Cardiac muscle cell (in vitro differentiated cells and primary cell): ENCODE measurements at regions not wholly inside any gene's neighbourhood (a gene's known extent, or its start where the extent isn't known, plus 50 kb on each side); places are given as distances from the start of the nearest gene placed in this dataset.

Experiments
- DNase-seq, 2 donors: peaks; one replicate each; pipeline versions ENCODE4 v3.0.0 to v3.0.0-alpha.2; 2010 to 2017; ENCODE audit warnings: low read depth in 1 of 2, low spot score in 1 of 2
- H3K27ac ChIP-seq: fragments of 200-600 bp; sonication (generic); 2 replicates; pipeline ENCODE4 v1.5.1; 2016
- H3K27me3 ChIP-seq: fragments of 200-600 bp; sonication (generic); 2 replicates; pipeline ENCODE4 v1.6.0; 2016; ENCODE audit warnings: control low read depth
- H3K36me3 ChIP-seq: fragments of 200-600 bp; sonication (generic); 2 replicates; pipeline ENCODE4 v1.5.1; 2016; ENCODE audit warnings: control low read depth
- H3K4me1 ChIP-seq: fragments of 200-600 bp; sonication (generic); 2 replicates; pipeline ENCODE4 v1.8.1; 2017; ENCODE audit warnings: low read depth, mild to moderate bottlenecking, mixed run types
- H3K4me3 ChIP-seq: fragments of 200-600 bp; sonication (generic); 2 replicates; pipeline ENCODE4 v1.5.1; 2016; ENCODE audit warnings: mild to moderate bottlenecking
- H3K9me3 ChIP-seq: fragments of 200-600 bp; sonication (generic); 2 replicates; pipeline ENCODE4 v1.5.1; 2017; ENCODE audit warnings: low read depth, mild to moderate bottlenecking, control low read depth
- TF ChIP-seq, protein P1 (sequence below): IDR thresholded peaks from 2 replicates; pipeline ENCODE4 v1.5.1; 2012; ENCODE audit warnings: low read depth, mild to moderate bottlenecking, low read length

DNA sequence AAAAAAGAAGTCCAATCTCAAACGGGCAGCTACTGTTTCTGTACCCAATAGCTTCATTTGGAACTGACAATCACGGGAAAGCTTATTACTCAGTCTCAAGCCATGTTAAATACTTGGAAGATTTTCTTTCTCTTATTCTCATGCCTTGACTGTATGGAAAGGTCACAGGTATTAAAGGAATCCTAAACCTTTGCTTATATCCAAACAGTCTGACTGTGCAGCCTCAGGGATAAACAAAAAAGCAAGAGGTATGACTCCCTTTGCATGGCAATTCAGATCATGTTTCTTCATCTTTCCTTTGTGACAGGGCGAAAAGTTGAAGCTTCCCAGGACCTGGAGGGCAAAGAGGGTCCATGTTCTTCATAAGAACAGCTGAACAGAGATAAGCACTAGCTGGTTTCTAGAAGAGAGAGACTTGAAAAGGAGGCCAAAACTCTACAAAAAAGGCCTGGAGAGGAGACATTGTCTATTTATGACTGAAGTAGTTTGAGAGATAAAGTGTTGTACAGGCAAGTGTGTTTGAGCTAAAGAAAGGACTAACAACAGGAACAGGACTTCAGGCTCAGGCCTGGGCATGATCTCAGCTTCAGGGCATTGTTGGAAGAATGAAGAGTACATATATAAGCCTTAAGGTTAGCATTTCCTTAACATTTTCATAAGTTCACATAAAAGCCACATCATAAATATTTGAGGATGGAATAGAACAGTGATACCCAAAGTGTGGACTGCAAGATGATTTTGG, 231.0 kb upstream of the THRB start:
- H3K4me3 ChIP-seq: no peak overlapping the region
- H3K36me3 ChIP-seq: no peaks in the 10 kb centered on the region
- DNase-seq: peak in 1 of 2 donors; percentile 9
- TF ChIP-seq, protein P1, sequence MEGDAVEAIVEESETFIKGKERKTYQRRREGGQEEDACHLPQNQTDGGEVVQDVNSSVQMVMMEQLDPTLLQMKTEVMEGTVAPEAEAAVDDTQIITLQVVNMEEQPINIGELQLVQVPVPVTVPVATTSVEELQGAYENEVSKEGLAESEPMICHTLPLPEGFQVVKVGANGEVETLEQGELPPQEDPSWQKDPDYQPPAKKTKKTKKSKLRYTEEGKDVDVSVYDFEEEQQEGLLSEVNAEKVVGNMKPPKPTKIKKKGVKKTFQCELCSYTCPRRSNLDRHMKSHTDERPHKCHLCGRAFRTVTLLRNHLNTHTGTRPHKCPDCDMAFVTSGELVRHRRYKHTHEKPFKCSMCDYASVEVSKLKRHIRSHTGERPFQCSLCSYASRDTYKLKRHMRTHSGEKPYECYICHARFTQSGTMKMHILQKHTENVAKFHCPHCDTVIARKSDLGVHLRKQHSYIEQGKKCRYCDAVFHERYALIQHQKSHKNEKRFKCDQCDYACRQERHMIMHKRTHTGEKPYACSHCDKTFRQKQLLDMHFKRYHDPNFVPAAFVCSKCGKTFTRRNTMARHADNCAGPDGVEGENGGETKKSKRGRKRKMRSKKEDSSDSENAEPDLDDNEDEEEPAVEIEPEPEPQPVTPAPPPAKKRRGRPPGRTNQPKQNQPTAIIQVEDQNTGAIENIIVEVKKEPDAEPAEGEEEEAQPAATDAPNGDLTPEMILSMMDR: no peak
- no peaks in the 10 kb centered on the region for H3K9me3 ChIP-seq
- peaks cover 14% of the 10 kb centered on the region for H3K4me1 ChIP-seq
- peak overlapping the region; percentile 52 for H3K27ac ChIP-seq
- no peaks in the 10 kb centered on the region for H3K27me3 ChIP-seq

DNA sequence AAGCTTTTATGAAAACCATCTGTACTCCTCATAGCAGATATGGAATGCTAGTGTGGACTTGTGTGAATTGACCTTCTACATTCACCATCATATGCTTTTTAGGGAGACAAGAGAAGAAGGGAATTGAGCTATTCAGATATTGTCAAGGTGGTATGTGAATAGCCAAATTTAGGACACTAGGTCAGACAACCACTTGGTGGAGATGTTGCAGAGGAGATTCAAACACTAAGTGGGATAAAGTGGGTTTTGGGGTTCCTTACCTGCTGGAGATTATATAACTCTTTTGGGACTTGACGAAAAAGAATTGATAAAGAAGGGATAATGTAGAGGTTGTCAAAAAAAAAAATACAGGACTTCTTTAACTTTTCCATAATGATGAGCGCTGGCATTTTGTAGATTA, 231.8 kb upstream of the THRB start:
- H3K4me3 ChIP-seq: no peak overlapping the region
- DNase-seq: no peak
- no peaks in the 10 kb centered on the region for H3K36me3 ChIP-seq
- no peaks in the 10 kb centered on the region for H3K9me3 ChIP-seq
- peaks cover 14% of the 10 kb centered on the region for H3K4me1 ChIP-seq
- no peaks in the 10 kb centered on the region for H3K27me3 ChIP-seq
- TF ChIP-seq, protein P1: no peak
- H3K27ac ChIP-seq: peak overlapping the region; percentile 52

DNA sequence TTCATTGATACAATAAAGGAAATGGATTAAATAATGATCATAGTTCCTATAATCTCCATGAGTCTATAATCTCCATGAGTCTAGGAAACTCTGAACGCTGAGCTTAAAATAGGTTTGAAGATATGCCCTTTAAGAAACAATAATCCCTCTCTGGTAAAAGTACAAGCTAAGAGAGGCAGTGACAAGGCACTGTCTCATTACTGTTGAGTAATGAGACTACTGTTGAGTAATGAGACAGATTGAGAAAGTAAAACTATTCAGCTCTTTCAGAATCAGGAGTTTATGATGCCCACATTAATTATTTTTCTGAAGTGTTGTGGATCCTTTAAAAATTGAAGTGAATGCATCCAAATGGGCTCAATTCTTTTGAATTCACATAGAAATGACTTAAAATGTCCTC, 235.5 kb upstream of the THRB start:
- H3K4me1 ChIP-seq: peaks cover 19% of the 10 kb centered on the region
- no peaks in the 10 kb centered on the region for H3K9me3 ChIP-seq
- H3K36me3 ChIP-seq: no peaks in the 10 kb centered on the region
- no peaks in the 10 kb centered on the region for H3K27me3 ChIP-seq
- H3K27ac ChIP-seq: no peak overlapping the region
- no peak for DNase-seq
- TF ChIP-seq, protein P1: no peak
- no peak overlapping the region for H3K4me3 ChIP-seq

DNA sequence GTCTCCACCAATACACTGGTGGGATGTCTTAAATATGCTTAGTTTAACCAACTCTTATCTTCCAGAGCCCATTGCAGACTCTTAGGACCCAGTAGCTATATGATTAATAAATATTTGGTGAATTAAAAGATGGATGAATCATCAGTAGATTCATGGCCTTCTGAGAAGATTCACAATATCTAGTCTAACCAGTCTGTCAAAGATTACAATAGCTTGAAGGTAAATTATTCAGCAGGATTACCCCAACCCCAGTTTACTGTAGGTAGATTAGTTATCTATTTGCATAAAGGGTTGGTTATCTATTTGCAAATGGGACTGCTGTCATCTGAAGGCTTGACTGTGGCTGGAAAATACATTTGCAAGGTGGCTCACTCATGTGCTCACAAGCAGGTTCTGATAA, 239.4 kb upstream of the THRB start:
- TF ChIP-seq, protein P1: no peak
- H3K36me3 ChIP-seq: no peaks in the 10 kb centered on the region

DNA sequence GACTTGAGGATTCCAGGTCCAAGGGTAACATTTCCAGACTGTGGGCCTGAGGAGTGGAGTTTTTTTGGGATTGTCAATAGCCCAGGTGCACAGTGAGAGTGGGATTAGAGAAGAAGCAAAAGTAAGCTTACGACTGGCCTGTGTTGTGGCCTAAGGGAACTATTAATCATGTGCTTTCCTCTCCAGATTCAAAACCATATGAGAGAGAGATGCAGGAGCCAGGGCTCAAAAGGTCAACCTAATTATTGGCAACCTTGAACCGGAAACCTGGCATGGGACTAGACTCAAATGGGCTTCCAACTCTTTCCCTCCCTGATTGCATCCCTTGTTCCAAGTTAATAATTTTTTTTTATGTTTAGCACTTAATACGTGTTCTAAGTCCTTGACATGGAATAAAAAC, 242.1 kb upstream of the THRB start:
- Histone ChIP-seq H3K36me3 (no peaks in the 10 kb centered on the region), H3K4me1 (peaks cover 15% of the 10 kb centered on the region), H3K27ac (no peak overlapping the region), H3K9me3 (no peaks in the 10 kb centered on the region), H3K27me3 (no peaks in the 10 kb centered on the region), H3K4me3 (no peak overlapping the region)
- DNase-seq: no peak
- TF ChIP-seq, protein P1: no peak

More for the DNA sequence above, 239.4 kb upstream of the THRB start:
- no peak overlapping the region for H3K27ac ChIP-seq
- peaks cover 5% of the 10 kb centered on the region for H3K4me1 ChIP-seq
- H3K27me3 ChIP-seq: no peaks in the 10 kb centered on the region
- no peak for DNase-seq
- no peak overlapping the region for H3K4me3 ChIP-seq
- H3K9me3 ChIP-seq: no peaks in the 10 kb centered on the region
